Vagina (tissue), 2 donors: ENCODE measurements at regions not wholly inside any gene's neighbourhood (a gene's known extent, or its start where the extent isn't known, plus 50 kb on each side); places are given as distances from the start of the nearest gene placed in this dataset.

ENCODE experiments used
- DNase-seq, 2 donors: peaks; one replicate each; pipeline ENCODE4 v3.0.0-alpha.2; 2017; ENCODE audit errors: extremely low spot score in 2 of 2
- H3K27ac ChIP-seq: fragments of 200-600 bp; sonication (generic); one replicate; pipeline ENCODE4 v1.5.1; 2019
- H3K27me3 ChIP-seq: fragments of 200-600 bp; sonication (generic); one replicate; pipeline ENCODE4 v1.5.1; 2019
- H3K36me3 ChIP-seq, 2 donors: fragments of 200-600 bp; sonication (generic); one replicate each; pipeline ENCODE4 v1.5.1; 2017 to 2019
- H3K4me1 ChIP-seq: fragments of 200-600 bp; sonication (generic); one replicate; pipeline ENCODE4 v1.5.1; 2019
- H3K4me3 ChIP-seq, 2 donors: fragments of 200-600 bp; sonication (generic); 1 replicate in 1 of 2; 2 replicates in 1 of 2; pipeline ENCODE4 v1.5.1; 2016 to 2019
- H3K9me3 ChIP-seq: fragments of 200-600 bp; sonication (generic); one replicate; pipeline ENCODE4 v1.5.1; 2019
- CTCF ChIP-seq, 3 experiments: fragments of 450-650 bp in 2 of 3; fragments of 200-600 bp in 1 of 3; sonication (generic) in 1 of 3; IDR thresholded peaks; one replicate each; pipeline ENCODE4 v1.5.1; 2017 to 2019; ENCODE audit warnings: antibody characterized with exemption in 3 of 3, mild to moderate bottlenecking in 2 of 3, moderate library complexity in 2 of 3
- POLR2A ChIP-seq, 2 donors: fragments of 450-650 bp; IDR thresholded peaks; one replicate each; pipeline ENCODE4 v1.6.1; 2017; ENCODE audit warnings: antibody characterized with exemption in 2 of 2, mild to moderate bottlenecking in 2 of 2, moderate library complexity in 2 of 2
- POLR2AphosphoS5 ChIP-seq, 2 donors: sonication (generic); formaldehyde crosslinking; IDR thresholded peaks; one replicate each; pipeline ENCODE4 v1.9.0; 2017; ENCODE audit warnings: antibody characterized with exemption in 2 of 2, mild to moderate bottlenecking in 2 of 2, low read depth in 1 of 2; ENCODE audit not compliant: insufficient read depth in 1 of 2
- intact Hi-C: fragments of 100-400 bp; cut with DNase I; formaldehyde crosslinking; loops from one replicate; pipeline ENCODE4 v1.15.1; 2023

- no peak overlapping the region for H3K4me3 ChIP-seq
- intact Hi-C loops = no loop called here
These were observed 828.3 kb downstream of the VRK1 start for GRCh38 chr14:97625477-97625876.

GRCh38 chr14:97626088-97626487 lies 828.9 kb downstream of the VRK1 start:
- TF ChIP-seq POLR2A (IDR thresholded peaks at IDR 0.05) (no peak), CTCF (IDR thresholded peaks at IDR 0.05) (no peak), POLR2AphosphoS5 (IDR thresholded peaks at IDR 0.05; ENCODE audit: insufficient read depth in 1 of 2, low read depth in 1 of 2) (no peak)
- no peak for DNase-seq
- intact Hi-C loops = no loop called here
- no peaks in the 10 kb centered on the region for H3K27me3 ChIP-seq
- no peaks in the 10 kb centered on the region for H3K4me1 ChIP-seq
- no peaks in the 10 kb centered on the region for H3K9me3 ChIP-seq
- no peaks in the 10 kb centered on the region for H3K36me3 ChIP-seq
- H3K27ac ChIP-seq = no peak overlapping the region
- no peak overlapping the region for H3K4me3 ChIP-seq

More at GRCh38 chr14:97625477-97625876, 828.3 kb downstream of the VRK1 start:
- Histone ChIP-seq H3K27ac (no peak overlapping the region), H3K27me3 (no peaks in the 10 kb centered on the region), H3K9me3 (no peaks in the 10 kb centered on the region), H3K4me1 (no peaks in the 10 kb centered on the region), H3K36me3 (no peaks in the 10 kb centered on the region)
- DNase-seq = no peak
- TF ChIP-seq POLR2A (IDR thresholded peaks at IDR 0.05) (no peak), CTCF (IDR thresholded peaks at IDR 0.05) (no peak), POLR2AphosphoS5 (IDR thresholded peaks at IDR 0.05; ENCODE audit: insufficient read depth in 1 of 2, low read depth in 1 of 2) (no peak)

- no peak overlapping the region for H3K27ac ChIP-seq
- intact Hi-C loops = no loop called here
- H3K36me3 ChIP-seq = no peaks in the 10 kb centered on the region
- H3K27me3 ChIP-seq = no peaks in the 10 kb centered on the region
- no peaks in the 10 kb centered on the region for H3K9me3 ChIP-seq
- no peak for DNase-seq
- no peak overlapping the region for H3K4me3 ChIP-seq
- H3K4me1 ChIP-seq = peaks cover 5% of the 10 kb centered on the region
- TF ChIP-seq POLR2A (IDR thresholded peaks at IDR 0.05) = no peak
- TF ChIP-seq POLR2AphosphoS5 (IDR thresholded peaks at IDR 0.05; ENCODE audit: insufficient read depth in 1 of 2, low read depth in 1 of 2) = no peak
- no peak for TF ChIP-seq CTCF (IDR thresholded peaks at IDR 0.05)
These were observed 833.1 kb downstream of the VRK1 start for GRCh38 chr14:97630249-97630648.

- peaks cover 7% of the 10 kb centered on the region for H3K4me1 ChIP-seq
- no peak overlapping the region for H3K4me3 ChIP-seq
- H3K27ac ChIP-seq = no peak overlapping the region
- H3K36me3 ChIP-seq = no peaks in the 10 kb centered on the region
- H3K27me3 ChIP-seq = no peaks in the 10 kb centered on the region
- DNase-seq = no peak
- intact Hi-C loops = no loop called here
- H3K9me3 ChIP-seq = no peaks in the 10 kb centered on the region
- TF ChIP-seq POLR2A (IDR thresholded peaks at IDR 0.05) = no peak
- no peak for TF ChIP-seq POLR2AphosphoS5 (IDR thresholded peaks at IDR 0.05; ENCODE audit: insufficient read depth in 1 of 2, low read depth in 1 of 2)
- no peak for TF ChIP-seq CTCF (IDR thresholded peaks at IDR 0.05)
These were observed 836.1 kb downstream of the VRK1 start for GRCh38 chr14:97633131-97633738.

GRCh38 chr14:97634751-97635150 lies 837.6 kb downstream of the VRK1 start:
- peak overlapping the region; percentile 25 to 34 for H3K4me3 ChIP-seq
- TF ChIP-seq POLR2A (IDR thresholded peaks at IDR 0.05) (no peak), POLR2AphosphoS5 (IDR thresholded peaks at IDR 0.05; ENCODE audit: insufficient read depth in 1 of 2, low read depth in 1 of 2) (no peak), CTCF (IDR thresholded peaks at IDR 0.05) (no peak)
- intact Hi-C loops = no loop called here

More at GRCh38 chr14:97634751-97635150, 837.6 kb downstream of the VRK1 start:
- H3K4me1 ChIP-seq = peaks cover 7% of the 10 kb centered on the region
- H3K27ac ChIP-seq = no peak overlapping the region
- DNase-seq = no peak
- no peaks in the 10 kb centered on the region for H3K36me3 ChIP-seq
- no peaks in the 10 kb centered on the region for H3K9me3 ChIP-seq
- no peaks in the 10 kb centered on the region for H3K27me3 ChIP-seq
